Suprapubic skin (tissue), 4 donors: ENCODE measurements at regions not wholly inside any gene's neighbourhood (a gene's known extent, or its start where the extent isn't known, plus 50 kb on each side); places are given as distances from the start of the nearest gene placed in this dataset.

Source experiments
- DNase-seq, 2 donors: peaks; one replicate each; pipeline ENCODE4 v3.0.0-alpha.2; 2019; ENCODE audit warnings: low spot score in 2 of 2
- H3K27ac ChIP-seq: fragments of 200-600 bp; sonication (generic); one replicate; pipeline ENCODE4 v1.5.1; 2019
- H3K27me3 ChIP-seq: fragments of 200-600 bp; sonication (generic); one replicate; pipeline ENCODE4 v1.5.1; 2019
- H3K36me3 ChIP-seq: fragments of 200-600 bp; sonication (generic); one replicate; pipeline ENCODE4 v1.5.1; 2019
- H3K4me1 ChIP-seq: fragments of 200-600 bp; sonication (generic); one replicate; pipeline ENCODE4 v1.5.1; 2019
- H3K4me3 ChIP-seq: fragments of 200-600 bp; sonication (generic); one replicate; pipeline ENCODE4 v1.5.1; 2019; ENCODE audit warnings: mild to moderate bottlenecking
- H3K9me3 ChIP-seq: fragments of 200-600 bp; sonication (generic); one replicate; pipeline ENCODE4 v1.5.1; 2019
- CTCF ChIP-seq, 2 donors: fragments of 200-600 bp in 1 of 2; fragments of 450-650 bp in 1 of 2; sonication (generic) in 1 of 2; IDR thresholded peaks; one replicate each; pipeline ENCODE4 v1.5.1; 2016 to 2019; ENCODE audit warnings: antibody characterized with exemption in 2 of 2, mild to moderate bottlenecking in 1 of 2, moderate library complexity in 1 of 2
- EP300 ChIP-seq: sonication (generic); formaldehyde crosslinking; IDR thresholded peaks from one replicate; pipeline ENCODE4 v1.6.1; 2017; ENCODE audit warnings: antibody characterized with exemption
- POLR2A ChIP-seq, 2 donors: fragments of 450-650 bp; IDR thresholded peaks; one replicate each; pipeline ENCODE4 v1.6.1; 2017; ENCODE audit warnings: antibody characterized with exemption in 2 of 2, mild to moderate bottlenecking in 2 of 2, moderate library complexity in 2 of 2
- POLR2AphosphoS5 ChIP-seq, 3 donors: sonication (generic); formaldehyde crosslinking; IDR thresholded peaks; one replicate each; pipeline ENCODE4 v1.6.1; 2017; ENCODE audit warnings: antibody characterized with exemption in 3 of 3
- WGBS: methylation state at CpG from one replicate; pipeline ENCODE4 v1.1.5; 2018; 5-methylcytosine and 5-hydroxymethylcytosine counted together

GRCh38 chr3:76242886-76243753 is 457.8 kb upstream of the ZNF717 start:
- H3K9me3 ChIP-seq, result no peaks in the 10 kb centered on the region
- H3K4me3 ChIP-seq, result no peak overlapping the region
- TF ChIP-seq EP300 (no peak), POLR2AphosphoS5 (IDR thresholded peaks at IDR 0.05) (no peak), CTCF (IDR thresholded peaks at IDR 0.05) (no peak), POLR2A (IDR thresholded peaks at IDR 0.05) (no peak)
- no peaks in the 10 kb centered on the region for H3K4me1 ChIP-seq
- H3K27ac ChIP-seq, result no peak overlapping the region
- DNase-seq, result no peak
- no peaks in the 10 kb centered on the region for H3K27me3 ChIP-seq
- H3K36me3 ChIP-seq, result no peaks in the 10 kb centered on the region
- WGBS, result 87% methylated on average over 17 of the region's 17 CpGs

GRCh38 chr3:76245073-76245472 is 459.7 kb upstream of the ZNF717 start:
- DNase-seq, result no peak
- H3K9me3 ChIP-seq, result no peaks in the 10 kb centered on the region
- H3K27me3 ChIP-seq, result no peaks in the 10 kb centered on the region
- no peak overlapping the region for H3K27ac ChIP-seq
- H3K4me1 ChIP-seq, result no peaks in the 10 kb centered on the region
- H3K4me3 ChIP-seq, result no peak overlapping the region
- TF ChIP-seq CTCF (IDR thresholded peaks at IDR 0.05), result no peak
- no peak for TF ChIP-seq EP300
- TF ChIP-seq POLR2AphosphoS5 (IDR thresholded peaks at IDR 0.05), result no peak
- TF ChIP-seq POLR2A (IDR thresholded peaks at IDR 0.05), result no peak
- no peaks in the 10 kb centered on the region for H3K36me3 ChIP-seq
- WGBS, result 92% methylated on average over 2 of the region's 2 CpGs

- no peak overlapping the region for H3K27ac ChIP-seq
- H3K4me1 ChIP-seq, result no peaks in the 10 kb centered on the region
- no peaks in the 10 kb centered on the region for H3K36me3 ChIP-seq
- no peaks in the 10 kb centered on the region for H3K9me3 ChIP-seq
- H3K4me3 ChIP-seq, result no peak overlapping the region
- H3K27me3 ChIP-seq, result no peaks in the 10 kb centered on the region
- DNase-seq, result no peak
- no peak for TF ChIP-seq POLR2AphosphoS5 (IDR thresholded peaks at IDR 0.05)
Measured at GRCh38 chr3:76245622-76246021, 460.3 kb upstream of the ZNF717 start.

GRCh38 chr3:76264496-76264895 is 479.1 kb upstream of the ZNF717 start:
- H3K9me3 ChIP-seq, result no peaks in the 10 kb centered on the region
- H3K27ac ChIP-seq, result no peak overlapping the region
- 94% methylated on average over 1 of the region's 1 CpG for WGBS
- no peak for TF ChIP-seq CTCF (IDR thresholded peaks at IDR 0.05)
- TF ChIP-seq EP300, result no peak
- no peak for TF ChIP-seq POLR2AphosphoS5 (IDR thresholded peaks at IDR 0.05)
- TF ChIP-seq POLR2A (IDR thresholded peaks at IDR 0.05), result no peak
- DNase-seq, result no peak
- H3K36me3 ChIP-seq, result no peaks in the 10 kb centered on the region
- H3K4me1 ChIP-seq, result no peaks in the 10 kb centered on the region
- no peaks in the 10 kb centered on the region for H3K27me3 ChIP-seq
- H3K4me3 ChIP-seq, result no peak overlapping the region

GRCh38 chr3:76264911-76265310 is 479.6 kb upstream of the ZNF717 start:
- no peak overlapping the region for H3K27ac ChIP-seq
- WGBS, result 77% methylated on average over 6 of the region's 6 CpGs
- no peak for DNase-seq
- no peak overlapping the region for H3K4me3 ChIP-seq
- H3K4me1 ChIP-seq, result no peaks in the 10 kb centered on the region
- no peaks in the 10 kb centered on the region for H3K9me3 ChIP-seq
- TF ChIP-seq CTCF (IDR thresholded peaks at IDR 0.05), result no peak
- no peak for TF ChIP-seq POLR2AphosphoS5 (IDR thresholded peaks at IDR 0.05)
- TF ChIP-seq EP300, result no peak
- no peak for TF ChIP-seq POLR2A (IDR thresholded peaks at IDR 0.05)
- H3K36me3 ChIP-seq, result no peaks in the 10 kb centered on the region
- H3K27me3 ChIP-seq, result no peaks in the 10 kb centered on the region
